ENCODE measurements at regions not wholly inside any gene's neighbourhood (a gene's known extent, or its start where the extent isn't known, plus 50 kb on each side); places are given as distances from the start of the nearest gene placed in this dataset.
"Not testable (repeated sequence)": the region's sequence is repeated elsewhere in the genome, so short reads cannot be mapped to it uniquely, and the experiment has no call there.

DNA sequence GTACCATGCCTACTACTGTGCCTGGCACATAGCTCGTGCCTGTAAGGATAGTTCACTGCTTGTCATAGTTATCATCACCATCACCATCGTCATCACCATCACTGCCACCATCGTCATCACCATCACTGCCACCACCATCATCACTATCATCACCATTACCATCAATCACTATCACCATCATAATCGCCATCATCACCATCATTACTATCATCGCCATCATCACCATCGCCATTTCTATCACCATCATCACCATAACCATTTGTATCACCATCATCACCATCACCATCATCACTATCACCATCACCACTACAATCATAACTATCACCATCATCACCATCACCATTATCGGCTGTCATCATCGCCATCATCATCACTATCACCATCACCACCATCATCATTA, 107.1 kb downstream of the TUBA3C start:
- Histone ChIP-seq H3K36me3 (ENCODE audit: insufficient read depth, low read length) (no peaks in the 10 kb centered on the region), H3K9ac (ENCODE audit: low read length) (no peak overlapping the region), H3K4me3 (ENCODE audit: low read depth in 1 of 2, low read length in 2 of 2) (no peak overlapping the region), H3K27ac (ENCODE audit: low read depth, low read length) (no peak overlapping the region), H3K9me3 (ENCODE audit: low read length) (no peaks in the 10 kb centered on the region), H3K27me3 (ENCODE audit: control insufficient read depth in 1 of 2, insufficient read depth in 2 of 2, low read length in 2 of 2) (no peaks in the 10 kb centered on the region), H3K4me1 (ENCODE audit: insufficient read depth, low read length) (no peaks in the 10 kb centered on the region)

- not testable (repeated sequence) for H3K4me3 ChIP-seq (ENCODE audit: low read depth in 1 of 2, low read length in 2 of 2)
Measured at GRCh38 chr13:19074106-19074505, 107.5 kb downstream of the TUBA3C start.

GRCh38 chr13:19072956-19073706, 108.5 kb downstream of the TUBA3C start:
- not testable (repeated sequence) for H3K4me1 ChIP-seq (ENCODE audit: insufficient read depth, low read length); H3K27me3 ChIP-seq (ENCODE audit: control insufficient read depth in 1 of 2, insufficient read depth in 2 of 2, low read length in 2 of 2); H3K27ac ChIP-seq (ENCODE audit: low read depth, low read length); H3K4me3 ChIP-seq (ENCODE audit: low read depth in 1 of 2, low read length in 2 of 2); H3K36me3 ChIP-seq (ENCODE audit: insufficient read depth, low read length); H3K9me3 ChIP-seq (ENCODE audit: low read length); H3K9ac ChIP-seq (ENCODE audit: low read length)

More at GRCh38 chr13:19074106-19074505, 107.5 kb downstream of the TUBA3C start:
- H3K4me1 ChIP-seq (ENCODE audit: insufficient read depth, low read length); H3K9ac ChIP-seq (ENCODE audit: low read length); H3K27me3 ChIP-seq (ENCODE audit: control insufficient read depth in 1 of 2, insufficient read depth in 2 of 2, low read length in 2 of 2); H3K36me3 ChIP-seq (ENCODE audit: insufficient read depth, low read length); H3K9me3 ChIP-seq (ENCODE audit: low read length); H3K27ac ChIP-seq (ENCODE audit: low read depth, low read length): not testable (repeated sequence)

DNA sequence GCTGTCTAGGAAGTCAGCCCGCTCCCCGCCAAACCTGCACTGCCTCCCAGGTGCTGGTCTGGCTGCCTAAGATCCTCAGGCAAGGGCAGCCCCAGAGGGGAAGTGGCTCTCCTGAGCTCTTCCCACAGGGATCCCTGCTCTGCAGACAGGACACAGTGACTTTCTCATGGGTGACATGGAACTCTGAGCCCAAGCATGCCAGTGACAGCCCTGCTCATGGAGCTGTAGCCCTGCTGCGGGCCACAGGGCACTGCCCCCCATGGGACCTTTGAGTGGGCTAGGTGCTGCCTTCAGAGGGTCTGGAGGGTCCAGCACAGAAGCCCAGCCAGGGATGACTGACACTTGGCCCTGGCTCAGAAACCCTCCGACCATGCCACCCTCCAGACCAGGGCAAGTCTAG, 109.1 kb downstream of the TUBA3C start:
- no peak overlapping the region for H3K4me3 ChIP-seq (ENCODE audit: low read depth in 1 of 2, low read length in 2 of 2)
- no peaks in the 10 kb centered on the region for H3K27me3 ChIP-seq (ENCODE audit: control insufficient read depth in 1 of 2, insufficient read depth in 2 of 2, low read length in 2 of 2)
- no peaks in the 10 kb centered on the region for H3K4me1 ChIP-seq (ENCODE audit: insufficient read depth, low read length)
- H3K27ac ChIP-seq (ENCODE audit: low read depth, low read length): no peak overlapping the region
- no peak overlapping the region for H3K9ac ChIP-seq (ENCODE audit: low read length)
- H3K36me3 ChIP-seq (ENCODE audit: insufficient read depth, low read length): no peaks in the 10 kb centered on the region
- no peaks in the 10 kb centered on the region for H3K9me3 ChIP-seq (ENCODE audit: low read length)

GRCh38 chr13:19071161-19071936, 110.3 kb downstream of the TUBA3C start:
- Histone ChIP-seq H3K36me3 (ENCODE audit: insufficient read depth, low read length) (no peaks in the 10 kb centered on the region), H3K27me3 (ENCODE audit: control insufficient read depth in 1 of 2, insufficient read depth in 2 of 2, low read length in 2 of 2) (no peaks in the 10 kb centered on the region), H3K9ac (ENCODE audit: low read length) (no peak overlapping the region), H3K4me1 (ENCODE audit: insufficient read depth, low read length) (no peaks in the 10 kb centered on the region), H3K9me3 (ENCODE audit: low read length) (no peaks in the 10 kb centered on the region), H3K4me3 (ENCODE audit: low read depth in 1 of 2, low read length in 2 of 2) (no peak overlapping the region), H3K27ac (ENCODE audit: low read depth, low read length) (no peak overlapping the region)

DNA sequence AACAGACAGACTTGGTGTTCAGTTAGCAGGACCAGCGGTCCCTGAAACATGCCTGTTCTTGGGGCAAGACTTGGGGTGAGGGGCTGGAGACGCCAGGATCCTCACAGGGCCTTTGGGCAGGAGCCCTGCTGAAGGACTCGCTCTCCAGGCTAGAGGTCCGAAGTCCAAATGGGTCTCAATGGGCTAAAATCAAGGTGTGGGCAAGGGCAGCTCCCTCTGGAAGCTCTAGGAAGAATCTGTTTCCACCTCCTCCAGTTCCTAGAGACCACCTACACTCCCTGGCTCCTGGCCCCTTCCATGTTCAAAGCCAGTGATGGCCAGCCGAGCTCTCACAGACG, 111.3 kb downstream of the TUBA3C start:
- Histone ChIP-seq H3K9ac (ENCODE audit: low read length) (no peak overlapping the region), H3K27ac (ENCODE audit: low read depth, low read length) (no peak overlapping the region), H3K27me3 (ENCODE audit: control insufficient read depth in 1 of 2, insufficient read depth in 2 of 2, low read length in 2 of 2) (no peaks in the 10 kb centered on the region), H3K36me3 (ENCODE audit: insufficient read depth, low read length) (no peaks in the 10 kb centered on the region), H3K4me3 (ENCODE audit: low read depth in 1 of 2, low read length in 2 of 2) (no peak overlapping the region), H3K9me3 (ENCODE audit: low read length) (no peaks in the 10 kb centered on the region), H3K4me1 (ENCODE audit: insufficient read depth, low read length) (no peaks in the 10 kb centered on the region)

DNA sequence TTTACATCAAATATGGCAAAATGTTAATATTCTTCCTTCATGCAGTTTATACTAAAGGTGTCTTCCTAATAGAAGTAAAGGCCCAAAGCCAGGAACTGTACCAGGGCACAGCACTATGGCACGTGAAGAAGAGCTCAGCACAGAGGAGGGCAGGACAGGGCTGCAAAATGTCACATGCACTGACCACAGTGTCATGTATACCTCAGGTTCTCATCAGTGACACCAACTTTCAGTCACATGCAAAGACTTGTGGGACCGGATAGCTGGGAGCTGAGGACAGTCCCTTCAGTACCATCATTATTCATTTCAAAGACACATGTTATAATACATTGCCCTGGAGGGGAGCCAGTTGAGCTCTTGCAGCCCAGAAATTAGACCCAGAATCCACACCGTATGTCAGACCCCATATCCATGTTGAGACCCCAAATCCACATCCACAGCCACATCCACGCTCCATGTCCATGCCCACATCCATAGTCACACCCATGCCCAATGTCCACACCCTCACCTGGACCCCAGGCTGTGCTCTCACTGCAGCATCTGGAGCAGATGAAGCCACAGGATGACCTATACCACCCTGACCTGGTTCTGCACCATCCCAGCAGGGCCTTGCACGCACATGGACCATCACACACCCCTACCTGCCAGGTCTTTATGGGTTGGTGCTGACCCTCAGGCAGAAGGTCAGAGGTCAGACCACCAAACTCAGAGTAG, 111.8 kb downstream of the TUBA3C start:
- Histone ChIP-seq H3K9ac (ENCODE audit: low read length) (no peak overlapping the region), H3K4me1 (ENCODE audit: insufficient read depth, low read length) (no peaks in the 10 kb centered on the region), H3K9me3 (ENCODE audit: low read length) (no peaks in the 10 kb centered on the region), H3K27ac (ENCODE audit: low read depth, low read length) (no peak overlapping the region), H3K4me3 (ENCODE audit: low read depth in 1 of 2, low read length in 2 of 2) (no peak overlapping the region), H3K27me3 (ENCODE audit: control insufficient read depth in 1 of 2, insufficient read depth in 2 of 2, low read length in 2 of 2) (no peaks in the 10 kb centered on the region), H3K36me3 (ENCODE audit: insufficient read depth, low read length) (no peaks in the 10 kb centered on the region)

DNA sequence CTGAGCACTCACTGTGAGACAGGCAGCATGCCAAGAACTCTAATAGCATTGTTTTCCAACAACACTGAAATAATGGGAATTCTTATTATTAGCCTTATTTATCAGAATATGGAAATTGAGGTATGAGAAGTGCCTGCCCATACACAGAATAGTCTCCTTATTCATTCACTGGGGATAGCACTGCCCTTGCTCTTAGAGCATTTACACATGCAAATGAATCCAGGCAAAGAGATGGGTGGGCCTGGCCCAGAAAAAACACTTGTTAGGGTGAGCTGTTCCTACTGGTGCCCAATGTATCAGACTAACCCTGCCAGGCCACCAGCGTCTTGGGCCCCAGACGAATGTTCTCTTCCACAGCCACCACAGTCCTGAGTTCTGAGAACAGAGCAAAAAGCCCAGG, 112.9 kb downstream of the TUBA3C start:
- no peaks in the 10 kb centered on the region for H3K36me3 ChIP-seq (ENCODE audit: insufficient read depth, low read length)
- no peak overlapping the region for H3K9ac ChIP-seq (ENCODE audit: low read length)
- no peak overlapping the region for H3K4me3 ChIP-seq (ENCODE audit: low read depth in 1 of 2, low read length in 2 of 2)
- H3K27me3 ChIP-seq (ENCODE audit: control insufficient read depth in 1 of 2, insufficient read depth in 2 of 2, low read length in 2 of 2): no peaks in the 10 kb centered on the region
- H3K9me3 ChIP-seq (ENCODE audit: low read length): no peaks in the 10 kb centered on the region
- no peaks in the 10 kb centered on the region for H3K4me1 ChIP-seq (ENCODE audit: insufficient read depth, low read length)
- H3K27ac ChIP-seq (ENCODE audit: low read depth, low read length): no peak overlapping the region

DNA sequence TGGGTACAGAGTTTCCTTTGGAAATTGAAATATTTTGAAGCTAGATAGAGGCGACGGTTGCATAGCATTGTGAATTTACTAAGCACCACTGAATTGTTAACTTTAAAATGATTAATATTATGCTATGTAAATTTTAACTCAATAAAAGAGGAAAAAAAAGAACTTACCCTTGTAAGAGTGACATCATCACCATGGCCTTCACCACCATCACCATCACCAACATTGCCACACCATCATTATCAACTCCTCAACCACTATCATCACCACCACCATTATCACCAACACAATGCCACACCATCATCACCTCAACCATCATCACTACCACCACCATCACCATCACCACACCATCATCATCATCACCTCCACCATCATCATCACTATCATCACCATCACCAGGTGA, 113.9 kb downstream of the TUBA3C start:
- Histone ChIP-seq H3K27me3 (ENCODE audit: control insufficient read depth in 1 of 2, insufficient read depth in 2 of 2, low read length in 2 of 2) (no peaks in the 10 kb centered on the region), H3K36me3 (ENCODE audit: insufficient read depth, low read length) (no peaks in the 10 kb centered on the region), H3K27ac (ENCODE audit: low read depth, low read length) (no peak overlapping the region), H3K9ac (ENCODE audit: low read length) (no peak overlapping the region), H3K4me3 (ENCODE audit: low read depth in 1 of 2, low read length in 2 of 2) (no peak overlapping the region), H3K9me3 (ENCODE audit: low read length) (no peaks in the 10 kb centered on the region), H3K4me1 (ENCODE audit: insufficient read depth, low read length) (no peaks in the 10 kb centered on the region)

- H3K4me3 ChIP-seq (ENCODE audit: low read depth in 1 of 2, low read length in 2 of 2): no peak overlapping the region
- H3K36me3 ChIP-seq (ENCODE audit: insufficient read depth, low read length): no peaks in the 10 kb centered on the region
- H3K9me3 ChIP-seq (ENCODE audit: low read length): no peaks in the 10 kb centered on the region
- no peak overlapping the region for H3K9ac ChIP-seq (ENCODE audit: low read length)
- H3K27ac ChIP-seq (ENCODE audit: low read depth, low read length): no peak overlapping the region
- no peaks in the 10 kb centered on the region for H3K4me1 ChIP-seq (ENCODE audit: insufficient read depth, low read length)
- no peaks in the 10 kb centered on the region for H3K27me3 ChIP-seq (ENCODE audit: control insufficient read depth in 1 of 2, insufficient read depth in 2 of 2, low read length in 2 of 2)
Measured at GRCh38 chr13:19062801-19063200, 118.8 kb downstream of the TUBA3C start.

GRCh38 chr13:19062019-19062646, 119.5 kb downstream of the TUBA3C start:
- Histone ChIP-seq H3K27ac (ENCODE audit: low read depth, low read length) (no peak overlapping the region), H3K9ac (ENCODE audit: low read length) (no peak overlapping the region), H3K4me3 (ENCODE audit: low read depth in 1 of 2, low read length in 2 of 2) (no peak overlapping the region), H3K27me3 (ENCODE audit: control insufficient read depth in 1 of 2, insufficient read depth in 2 of 2, low read length in 2 of 2) (no peaks in the 10 kb centered on the region), H3K4me1 (ENCODE audit: insufficient read depth, low read length) (no peaks in the 10 kb centered on the region), H3K9me3 (ENCODE audit: low read length) (no peaks in the 10 kb centered on the region), H3K36me3 (ENCODE audit: insufficient read depth, low read length) (no peaks in the 10 kb centered on the region)
